ENCODE measurements at regions not wholly inside any gene's neighbourhood (a gene's known extent, or its start where the extent isn't known, plus 50 kb on each side); places are given as distances from the start of the nearest gene placed in this dataset.

- no peak for TF ChIP-seq CTCF (IDR thresholded peaks at IDR 0.05; ENCODE audit: low read depth, low read length, missing control alignments)
- DNase-seq (ENCODE audit: low read depth), result no peak
Observed at GRCh38 chr20:48166082-48166835, 381.0 kb upstream of the SULF2 start.

GRCh38 chr20:48165401-48165685 is 380.1 kb upstream of the SULF2 start:
- no peak for TF ChIP-seq CTCF (IDR thresholded peaks at IDR 0.05; ENCODE audit: low read depth, low read length, missing control alignments)
- no peak for DNase-seq (ENCODE audit: low read depth)

More at GRCh38 chr20:48166082-48166835, 381.0 kb upstream of the SULF2 start:
- H3K4me3 ChIP-seq (ENCODE audit: low read depth, low read length), result no peak overlapping the region

GRCh38 chr20:48164566-48165400 is 379.5 kb upstream of the SULF2 start:
- no peak for DNase-seq (ENCODE audit: low read depth)
- H3K4me3 ChIP-seq (ENCODE audit: low read depth, low read length), result no peak overlapping the region
- no peak for TF ChIP-seq CTCF (IDR thresholded peaks at IDR 0.05; ENCODE audit: low read depth, low read length, missing control alignments)

More at GRCh38 chr20:48165401-48165685, 380.1 kb upstream of the SULF2 start:
- H3K4me3 ChIP-seq (ENCODE audit: low read depth, low read length), result no peak overlapping the region

- DNase-seq (ENCODE audit: low read depth), result no peak
- no peak for TF ChIP-seq CTCF (IDR thresholded peaks at IDR 0.05; ENCODE audit: low read depth, low read length, missing control alignments)
- H3K4me3 ChIP-seq (ENCODE audit: low read depth, low read length), result no peak overlapping the region
Observed at GRCh38 chr20:48164034-48164433, 378.8 kb upstream of the SULF2 start.

- no peak for TF ChIP-seq CTCF (IDR thresholded peaks at IDR 0.05; ENCODE audit: low read depth, low read length, missing control alignments)
- no peak for DNase-seq (ENCODE audit: low read depth)
Observed at GRCh38 chr20:48163505-48163904, 378.2 kb upstream of the SULF2 start.

GRCh38 chr20:48162621-48163020 is 377.3 kb upstream of the SULF2 start:
- no peak for TF ChIP-seq CTCF (IDR thresholded peaks at IDR 0.05; ENCODE audit: low read depth, low read length, missing control alignments)
- DNase-seq (ENCODE audit: low read depth), result no peak
- H3K4me3 ChIP-seq (ENCODE audit: low read depth, low read length), result no peak overlapping the region

More at GRCh38 chr20:48163505-48163904, 378.2 kb upstream of the SULF2 start:
- H3K4me3 ChIP-seq (ENCODE audit: low read depth, low read length), result no peak overlapping the region

Measured in GM12864 (cell line).